ENCODE measurements at regions not wholly inside any gene's neighbourhood (a gene's known extent, or its start where the extent isn't known, plus 50 kb on each side); places are given as distances from the start of the nearest gene placed in this dataset.

DNA sequence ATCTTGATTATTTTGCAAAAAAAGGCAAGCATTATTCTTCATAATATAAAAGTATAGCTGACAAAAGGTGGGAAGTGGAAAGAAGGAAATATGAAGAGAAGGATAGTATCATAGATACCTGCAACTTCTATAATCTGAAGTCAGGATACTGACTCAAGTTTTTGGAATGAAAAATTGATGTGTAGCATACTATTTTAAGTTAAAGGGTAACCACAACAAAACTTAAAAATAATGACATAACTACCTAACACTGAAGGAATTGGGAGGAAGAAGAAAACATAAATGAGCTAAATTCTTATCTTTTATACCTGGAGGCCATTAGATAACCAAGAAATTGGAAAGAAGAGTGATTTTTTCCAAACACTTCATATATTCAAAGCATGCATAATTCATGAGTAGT, 51.8 kb upstream of the TLE1 start:
- DNase-seq (ENCODE audit: extremely low read depth, low read depth), result no peak
- TF ChIP-seq, protein P1, sequence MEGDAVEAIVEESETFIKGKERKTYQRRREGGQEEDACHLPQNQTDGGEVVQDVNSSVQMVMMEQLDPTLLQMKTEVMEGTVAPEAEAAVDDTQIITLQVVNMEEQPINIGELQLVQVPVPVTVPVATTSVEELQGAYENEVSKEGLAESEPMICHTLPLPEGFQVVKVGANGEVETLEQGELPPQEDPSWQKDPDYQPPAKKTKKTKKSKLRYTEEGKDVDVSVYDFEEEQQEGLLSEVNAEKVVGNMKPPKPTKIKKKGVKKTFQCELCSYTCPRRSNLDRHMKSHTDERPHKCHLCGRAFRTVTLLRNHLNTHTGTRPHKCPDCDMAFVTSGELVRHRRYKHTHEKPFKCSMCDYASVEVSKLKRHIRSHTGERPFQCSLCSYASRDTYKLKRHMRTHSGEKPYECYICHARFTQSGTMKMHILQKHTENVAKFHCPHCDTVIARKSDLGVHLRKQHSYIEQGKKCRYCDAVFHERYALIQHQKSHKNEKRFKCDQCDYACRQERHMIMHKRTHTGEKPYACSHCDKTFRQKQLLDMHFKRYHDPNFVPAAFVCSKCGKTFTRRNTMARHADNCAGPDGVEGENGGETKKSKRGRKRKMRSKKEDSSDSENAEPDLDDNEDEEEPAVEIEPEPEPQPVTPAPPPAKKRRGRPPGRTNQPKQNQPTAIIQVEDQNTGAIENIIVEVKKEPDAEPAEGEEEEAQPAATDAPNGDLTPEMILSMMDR (IDR thresholded peaks at IDR 0.05; ENCODE audit: low read depth, low read length, missing control alignments), result no peak
- H3K4me3 ChIP-seq (replicated peaks; ENCODE audit: low read depth, low read length), result no peak overlapping the region

DNA sequence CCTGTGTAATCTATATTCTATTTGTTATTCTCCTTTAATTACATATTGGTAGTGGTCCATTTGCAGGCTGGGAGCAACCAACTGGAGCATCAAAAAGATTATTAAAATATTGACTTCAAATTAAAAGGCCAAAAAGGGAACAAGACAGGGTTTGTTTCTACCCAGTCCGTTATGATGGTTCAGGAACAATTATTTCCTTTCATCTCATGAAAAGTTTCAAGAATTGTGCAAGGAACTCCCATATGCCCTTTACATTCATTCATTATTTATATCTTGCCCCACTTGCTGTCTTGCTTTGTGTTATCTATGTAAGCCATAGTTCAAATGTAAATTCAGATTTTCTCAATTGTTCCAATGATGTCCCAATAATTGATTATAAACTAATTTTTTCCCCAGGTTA, 58.7 kb upstream of the TLE1 start:
- no peak overlapping the region for H3K4me3 ChIP-seq (replicated peaks; ENCODE audit: low read depth, low read length)
- DNase-seq (ENCODE audit: extremely low read depth, low read depth), result no peak
- TF ChIP-seq, protein P1 (IDR thresholded peaks at IDR 0.05; ENCODE audit: low read depth, low read length, missing control alignments), result no peak

DNA sequence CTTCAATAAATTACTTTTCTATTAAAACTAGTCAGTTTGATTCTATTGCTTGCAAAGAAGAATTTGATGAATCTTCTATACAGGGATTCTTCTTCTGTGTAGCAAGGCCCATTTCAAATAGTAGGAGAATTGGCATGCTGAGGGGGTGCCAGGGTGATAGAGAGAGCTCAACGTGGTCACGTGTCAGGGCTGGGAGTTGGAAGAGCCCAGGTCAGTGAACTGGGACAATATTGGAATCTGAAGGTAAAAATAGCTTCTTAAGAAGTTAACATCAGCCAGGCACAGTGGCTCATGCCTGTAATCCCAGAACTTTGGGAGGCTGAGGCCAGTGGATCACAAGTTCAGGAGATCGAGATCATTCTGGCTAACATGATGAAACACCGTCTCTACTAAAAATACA, 64.1 kb upstream of the TLE1 start:
- no peak for DNase-seq (ENCODE audit: extremely low read depth, low read depth)
- no peak overlapping the region for H3K4me3 ChIP-seq (replicated peaks; ENCODE audit: low read depth, low read length)
- TF ChIP-seq, protein P1 (IDR thresholded peaks at IDR 0.05; ENCODE audit: low read depth, low read length, missing control alignments), result no peak

DNA sequence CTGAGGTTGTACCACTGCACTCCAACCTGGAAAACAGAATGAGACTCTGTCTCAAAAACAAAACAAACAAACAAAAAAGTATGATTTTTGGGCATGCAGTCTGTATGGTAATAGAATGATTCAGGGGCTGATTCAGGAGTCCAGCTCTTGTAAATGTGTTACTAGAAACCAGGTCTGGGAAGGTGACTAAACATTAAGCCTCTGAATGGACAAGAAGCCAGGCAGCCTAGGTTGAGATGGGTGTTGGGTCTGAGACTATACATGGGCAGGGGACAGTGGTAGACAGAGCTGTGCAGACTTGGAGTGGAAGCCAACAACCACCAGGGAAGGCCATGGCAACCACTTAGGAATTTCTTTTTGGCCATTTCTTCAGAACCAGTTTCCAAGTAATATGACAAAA, 64.9 kb upstream of the TLE1 start:
- TF ChIP-seq, protein P1 (IDR thresholded peaks at IDR 0.05; ENCODE audit: low read depth, low read length, missing control alignments), result no peak
- no peak for DNase-seq (ENCODE audit: extremely low read depth, low read depth)

DNA sequence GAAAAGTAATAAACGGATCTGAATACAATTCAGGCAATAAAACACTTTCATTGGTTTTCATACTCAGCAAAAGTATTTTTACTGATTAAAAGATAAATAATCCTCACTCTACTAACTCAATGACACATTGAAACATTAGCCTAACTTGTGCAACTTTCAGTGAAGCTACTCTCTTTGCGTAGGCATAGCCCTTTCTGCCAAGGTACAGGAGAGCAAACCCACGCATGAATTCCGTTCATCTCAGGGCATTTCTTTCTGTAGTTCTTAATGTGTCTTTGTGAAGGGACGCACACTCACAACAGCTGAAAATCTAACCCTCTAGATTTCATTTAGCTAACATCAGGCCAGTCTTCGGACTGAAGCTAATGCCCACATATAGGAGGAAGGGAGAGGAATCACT, 66.4 kb upstream of the TLE1 start:
- TF ChIP-seq, protein P1 (IDR thresholded peaks at IDR 0.05; ENCODE audit: low read depth, low read length, missing control alignments), result no peak
- no peak overlapping the region for H3K4me3 ChIP-seq (replicated peaks; ENCODE audit: low read depth, low read length)
- DNase-seq (ENCODE audit: extremely low read depth, low read depth), result no peak

More for the DNA sequence above, 64.9 kb upstream of the TLE1 start:
- H3K4me3 ChIP-seq (replicated peaks; ENCODE audit: low read depth, low read length), result no peak overlapping the region

DNA sequence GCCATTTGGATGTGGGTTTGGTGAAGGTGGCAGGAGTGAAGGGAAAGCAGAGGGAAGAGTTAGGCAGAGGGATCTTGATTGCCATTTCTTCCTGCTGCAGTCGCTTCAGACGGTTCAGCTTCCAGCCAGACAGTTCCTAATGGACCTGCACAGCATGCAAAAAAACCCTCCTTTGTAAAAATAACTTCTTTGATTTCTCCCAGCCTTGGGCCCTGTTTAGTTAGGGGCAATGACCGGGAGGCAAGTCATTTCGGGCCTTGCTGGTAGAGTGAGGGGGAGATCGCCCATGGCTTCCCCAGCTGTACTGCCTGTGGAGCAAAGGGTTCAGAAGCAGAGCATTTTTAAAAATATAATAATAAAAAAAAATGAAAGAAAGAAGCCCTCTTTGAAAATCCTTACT, 67.2 kb upstream of the TLE1 start:
- TF ChIP-seq, protein P1 (IDR thresholded peaks at IDR 0.05; ENCODE audit: low read depth, low read length, missing control alignments), result no peak
- no peak for DNase-seq (ENCODE audit: extremely low read depth, low read depth)

DNA sequence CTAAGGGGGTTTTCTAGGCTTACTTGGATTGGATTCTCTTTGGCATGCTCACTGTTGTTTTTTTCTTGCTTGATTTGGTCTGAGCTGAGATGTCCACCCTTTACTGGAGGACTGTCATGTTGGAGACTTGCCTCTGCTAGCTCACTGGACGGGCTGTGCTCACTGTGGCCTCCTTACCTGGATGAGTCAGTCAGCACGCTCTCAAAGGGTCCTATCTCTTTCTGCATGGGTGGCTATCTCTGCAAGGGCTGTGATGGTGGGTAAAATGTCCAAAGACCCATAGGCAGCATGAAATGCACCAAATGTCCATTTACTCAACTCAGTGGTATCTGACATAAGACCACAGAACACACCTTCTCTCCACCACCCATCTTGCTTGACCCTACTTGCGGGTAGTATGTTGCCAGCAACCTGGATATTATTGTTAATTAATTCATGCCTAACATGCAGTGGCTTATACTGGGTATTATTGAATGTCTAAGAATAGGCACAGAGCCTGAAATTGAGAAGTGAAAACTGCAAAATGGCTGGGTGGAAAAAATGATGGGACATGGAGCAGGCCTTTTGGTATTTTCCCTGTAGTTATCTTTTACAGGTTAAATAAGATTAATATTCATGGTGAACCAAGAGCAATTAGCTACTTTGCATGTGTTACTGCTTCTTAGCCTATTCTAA, 68.9 kb upstream of the TLE1 start:
- DNase-seq (ENCODE audit: extremely low read depth, low read depth), result no peak
- H3K4me3 ChIP-seq (replicated peaks; ENCODE audit: low read depth, low read length), result no peak overlapping the region
- TF ChIP-seq, protein P1 (IDR thresholded peaks at IDR 0.05; ENCODE audit: low read depth, low read length, missing control alignments), result no peak

More for the DNA sequence above, 67.2 kb upstream of the TLE1 start:
- H3K4me3 ChIP-seq (replicated peaks; ENCODE audit: low read depth, low read length), result no peak overlapping the region
